22Rv1 (cell line): ENCODE measurements at regions not wholly inside any gene's neighbourhood (a gene's known extent, or its start where the extent isn't known, plus 50 kb on each side); places are given as distances from the start of the nearest gene placed in this dataset.
"Not testable (repeated sequence)": the region's sequence is repeated elsewhere in the genome, so short reads cannot be mapped to it uniquely, and the experiment has no call there.

ENCODE experiments used
- ZFX ChIP-seq: fragments of 450-650 bp; IDR thresholded peaks from 2 replicates; pipeline ENCODE4 v1.6.1; 2017; ENCODE audit warnings: antibody characterized with exemption, borderline replicate concordance
- TF ChIP-seq, protein P1 (sequence below): fragments of 450-650 bp; IDR thresholded peaks from 2 replicates; pipeline ENCODE4 v1.5.1; 2017; ENCODE audit warnings: mild to moderate bottlenecking

- TF ChIP-seq, protein P1, sequence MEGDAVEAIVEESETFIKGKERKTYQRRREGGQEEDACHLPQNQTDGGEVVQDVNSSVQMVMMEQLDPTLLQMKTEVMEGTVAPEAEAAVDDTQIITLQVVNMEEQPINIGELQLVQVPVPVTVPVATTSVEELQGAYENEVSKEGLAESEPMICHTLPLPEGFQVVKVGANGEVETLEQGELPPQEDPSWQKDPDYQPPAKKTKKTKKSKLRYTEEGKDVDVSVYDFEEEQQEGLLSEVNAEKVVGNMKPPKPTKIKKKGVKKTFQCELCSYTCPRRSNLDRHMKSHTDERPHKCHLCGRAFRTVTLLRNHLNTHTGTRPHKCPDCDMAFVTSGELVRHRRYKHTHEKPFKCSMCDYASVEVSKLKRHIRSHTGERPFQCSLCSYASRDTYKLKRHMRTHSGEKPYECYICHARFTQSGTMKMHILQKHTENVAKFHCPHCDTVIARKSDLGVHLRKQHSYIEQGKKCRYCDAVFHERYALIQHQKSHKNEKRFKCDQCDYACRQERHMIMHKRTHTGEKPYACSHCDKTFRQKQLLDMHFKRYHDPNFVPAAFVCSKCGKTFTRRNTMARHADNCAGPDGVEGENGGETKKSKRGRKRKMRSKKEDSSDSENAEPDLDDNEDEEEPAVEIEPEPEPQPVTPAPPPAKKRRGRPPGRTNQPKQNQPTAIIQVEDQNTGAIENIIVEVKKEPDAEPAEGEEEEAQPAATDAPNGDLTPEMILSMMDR = not testable (repeated sequence)
- TF ChIP-seq ZFX = not testable (repeated sequence)
Observed at GRCh38 chr22:12571500-12571899, 2956.5 kb upstream of the OR11H1 start.
